Body of pancreas (tissue), 4 donors: ENCODE measurements at regions not wholly inside any gene's neighbourhood (a gene's known extent, or its start where the extent isn't known, plus 50 kb on each side); places are given as distances from the start of the nearest gene placed in this dataset.

Experiments
- ATAC-seq: fragments of 150-250 bp; one replicate; pipeline ENCODE4 v1.9.1; 2016
- DNase-seq, 4 donors: peaks; one replicate each; pipeline ENCODE4 v3.0.0-alpha.2; 2019
- H3K27ac ChIP-seq, 4 donors: fragments of 200-600 bp; sonication (generic); 1 replicate in 3 of 4; 2 replicates in 1 of 4; pipeline versions ENCODE4 v1.5.1 to v1.6.1; 2016 to 2019; ENCODE audit warnings: mild to moderate bottlenecking in 1 of 4, mixed read lengths in 1 of 4, moderate library complexity in 1 of 4
- H3K27me3 ChIP-seq, 2 donors: fragments of 200-600 bp; sonication (generic); one replicate each; pipeline ENCODE4 v1.6.0; 2016; ENCODE audit warnings: mild to moderate bottlenecking in 1 of 2
- H3K36me3 ChIP-seq, 2 donors: fragments of 200-600 bp; sonication (generic); replicated peaks in 1 of 2; 2 replicates each; pipeline ENCODE4 v1.5.1; 2016; ENCODE audit warnings: low read depth in 2 of 2; ENCODE audit not compliant: insufficient read depth in 1 of 2
- H3K4me1 ChIP-seq: fragments of 200-600 bp; sonication (generic); one replicate; pipeline ENCODE4 v1.6.0; 2016
- H3K4me3 ChIP-seq, 2 donors: fragments of 200-600 bp; sonication (generic); 1 replicate in 1 of 2; 2 replicates in 1 of 2; pipeline ENCODE4 v1.5.1; 2016 to 2019
- H3K9me3 ChIP-seq, 3 donors: fragments of 200-600 bp; sonication (generic); 1 replicate in 2 of 3; 2 replicates in 1 of 3; pipeline ENCODE4 v1.5.1; 2016
- CTCF ChIP-seq, 7 experiments: fragments of 450-650 bp in 4 of 7; fragments of 200-600 bp in 3 of 7; sonication (generic) in 3 of 7; IDR thresholded peaks; one replicate each; pipeline ENCODE4 v1.5.1; 2016 to 2019; ENCODE audit warnings: antibody characterized with exemption in 7 of 7
- POLR2A ChIP-seq, 3 donors: fragments of 450-650 bp; IDR thresholded peaks; one replicate each; pipeline ENCODE4 v1.6.1; 2016; ENCODE audit warnings: antibody characterized with exemption in 3 of 3, mild to moderate bottlenecking in 2 of 3
- WGBS, 2 donors: methylation state at CpG; one replicate each; pipeline ENCODE4 v1.1.5; 2017; 5-methylcytosine and 5-hydroxymethylcytosine counted together
- intact Hi-C: fragments of 100-400 bp; cut with DNase I; formaldehyde crosslinking; loops from one replicate; pipeline ENCODE4 v1.15.1; 2023

- no peaks in the 10 kb centered on the region for H3K36me3 ChIP-seq
- H3K4me1 ChIP-seq: no peaks in the 10 kb centered on the region
- H3K27ac ChIP-seq: no peak overlapping the region
- ATAC-seq: no peak
- intact Hi-C loops: no loop called here
- H3K27me3 ChIP-seq: no peaks in the 10 kb centered on the region
- DNase-seq: no peak
- TF ChIP-seq POLR2A (IDR thresholded peaks at IDR 0.05) (no peak), CTCF (IDR thresholded peaks at IDR 0.05) (no peak)
- 76 to 86% methylated on average over 1 of the region's 1 CpG for WGBS, 2 donors
- H3K4me3 ChIP-seq: no peak overlapping the region
- no peaks in the 10 kb centered on the region for H3K9me3 ChIP-seq
Observed at GRCh38 chr3:69463531-69463930, 77.6 kb upstream of the FRMD4B start.

- Histone ChIP-seq H3K4me1 (no peaks in the 10 kb centered on the region), H3K27me3 (no peaks in the 10 kb centered on the region), H3K27ac (no peak overlapping the region), H3K9me3 (no peaks in the 10 kb centered on the region), H3K36me3 (no peaks in the 10 kb centered on the region), H3K4me3 (no peak overlapping the region)
- ATAC-seq (no peak), DNase-seq (no peak)
- intact Hi-C loops: no loop called here
- TF ChIP-seq POLR2A (IDR thresholded peaks at IDR 0.05) (no peak), CTCF (IDR thresholded peaks at IDR 0.05) (no peak)
Observed at GRCh38 chr3:69462826-69463100, 76.9 kb upstream of the FRMD4B start.

- Histone ChIP-seq H3K36me3 (no peaks in the 10 kb centered on the region), H3K4me3 (no peak overlapping the region), H3K4me1 (no peaks in the 10 kb centered on the region), H3K9me3 (no peaks in the 10 kb centered on the region), H3K27ac (no peak overlapping the region), H3K27me3 (no peaks in the 10 kb centered on the region)
- intact Hi-C loops: no loop called here
- TF ChIP-seq CTCF (IDR thresholded peaks at IDR 0.05) (no peak), POLR2A (IDR thresholded peaks at IDR 0.05) (no peak)
- DNase-seq (no peak), ATAC-seq (no peak)
- 83 to 90% methylated on average over 6 of the region's 6 CpGs for WGBS, 2 donors
Observed at GRCh38 chr3:69462022-69462825, 76.3 kb upstream of the FRMD4B start.

- no peaks in the 10 kb centered on the region for H3K27me3 ChIP-seq
- WGBS, 2 donors: 79 to 83% methylated on average over 10 of the region's 10 CpGs
- no peaks in the 10 kb centered on the region for H3K9me3 ChIP-seq
- intact Hi-C loops: no loop called here
- H3K27ac ChIP-seq: no peak overlapping the region
- no peaks in the 10 kb centered on the region for H3K36me3 ChIP-seq
- TF ChIP-seq POLR2A (IDR thresholded peaks at IDR 0.05) (no peak), CTCF (IDR thresholded peaks at IDR 0.05) (no peak)
- no peak overlapping the region for H3K4me3 ChIP-seq
- no peaks in the 10 kb centered on the region for H3K4me1 ChIP-seq
- DNase-seq: no peak
- ATAC-seq: no peak
Observed at GRCh38 chr3:69460034-69460433, 74.1 kb upstream of the FRMD4B start.

- ATAC-seq (no peak), DNase-seq (no peak)
- 32 to 41% methylated on average over 2 of the region's 2 CpGs for WGBS, 2 donors
- Histone ChIP-seq H3K4me3 (no peak overlapping the region), H3K9me3 (no peaks in the 10 kb centered on the region), H3K4me1 (no peaks in the 10 kb centered on the region), H3K36me3 (no peaks in the 10 kb centered on the region), H3K27ac (no peak overlapping the region), H3K27me3 (no peaks in the 10 kb centered on the region)
- TF ChIP-seq POLR2A (IDR thresholded peaks at IDR 0.05) (no peak), CTCF (IDR thresholded peaks at IDR 0.05) (no peak)
- intact Hi-C loops: no loop called here
Observed at GRCh38 chr3:69458803-69459365, 73.0 kb upstream of the FRMD4B start.
